ENCODE measurements at regions not wholly inside any gene's neighbourhood (a gene's known extent, or its start where the extent isn't known, plus 50 kb on each side); places are given as distances from the start of the nearest gene placed in this dataset.

DNA sequence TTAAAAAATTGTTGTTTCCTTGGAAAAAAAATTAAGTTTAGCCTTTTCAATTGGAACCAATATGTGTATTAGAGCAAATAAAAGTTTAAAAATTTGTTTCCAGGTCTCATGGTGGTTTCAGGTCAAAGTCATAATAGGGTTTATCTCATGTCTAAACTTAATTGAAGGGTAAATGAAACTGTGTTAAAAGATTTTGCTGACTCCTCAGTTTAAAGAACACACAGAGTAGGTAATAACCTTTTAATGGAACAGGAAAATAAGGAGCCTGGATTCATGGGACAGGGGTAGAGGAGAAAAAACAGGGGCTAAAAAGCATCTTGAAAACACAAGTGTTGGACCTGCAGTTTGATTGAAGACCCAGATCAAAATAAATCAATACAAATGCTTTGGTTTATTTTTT, 190.6 kb downstream of the MFSD1 start:
- H3K36me3 ChIP-seq (ENCODE audit: low read length), result no peaks in the 10 kb centered on the region
- no peaks in the 10 kb centered on the region for H3K79me2 ChIP-seq (ENCODE audit: insufficient read depth, low read length)
- H3K4me2 ChIP-seq (ENCODE audit: low read depth, low read length, poor library complexity, severe bottlenecking), result no peak overlapping the region
- no peak overlapping the region for H3K27ac ChIP-seq (ENCODE audit: low read depth, low read length)
- H3K9me2 ChIP-seq (replicated peaks; ENCODE audit: insufficient read depth, low read length), result no peaks in the 10 kb centered on the region
- no peak overlapping the region for H3K9ac ChIP-seq (ENCODE audit: low read length)
- no peaks in the 10 kb centered on the region for H3K9me3 ChIP-seq (ENCODE audit: insufficient read depth, low read length)
- H2AFZ ChIP-seq (ENCODE audit: low read depth, low read length, severe bottlenecking), result no peak overlapping the region
- no peaks in the 10 kb centered on the region for H4K20me1 ChIP-seq (ENCODE audit: low read depth, low read length)
- no peaks in the 10 kb centered on the region for H3F3A ChIP-seq (ENCODE audit: insufficient read depth)
- no peak overlapping the region for H3K4me3 ChIP-seq (ENCODE audit: insufficient read depth, low read length, poor library complexity, severe bottlenecking)
- H3K27me3 ChIP-seq (ENCODE audit: low read length), result no peaks in the 10 kb centered on the region
- TF ChIP-seq, protein P1, sequence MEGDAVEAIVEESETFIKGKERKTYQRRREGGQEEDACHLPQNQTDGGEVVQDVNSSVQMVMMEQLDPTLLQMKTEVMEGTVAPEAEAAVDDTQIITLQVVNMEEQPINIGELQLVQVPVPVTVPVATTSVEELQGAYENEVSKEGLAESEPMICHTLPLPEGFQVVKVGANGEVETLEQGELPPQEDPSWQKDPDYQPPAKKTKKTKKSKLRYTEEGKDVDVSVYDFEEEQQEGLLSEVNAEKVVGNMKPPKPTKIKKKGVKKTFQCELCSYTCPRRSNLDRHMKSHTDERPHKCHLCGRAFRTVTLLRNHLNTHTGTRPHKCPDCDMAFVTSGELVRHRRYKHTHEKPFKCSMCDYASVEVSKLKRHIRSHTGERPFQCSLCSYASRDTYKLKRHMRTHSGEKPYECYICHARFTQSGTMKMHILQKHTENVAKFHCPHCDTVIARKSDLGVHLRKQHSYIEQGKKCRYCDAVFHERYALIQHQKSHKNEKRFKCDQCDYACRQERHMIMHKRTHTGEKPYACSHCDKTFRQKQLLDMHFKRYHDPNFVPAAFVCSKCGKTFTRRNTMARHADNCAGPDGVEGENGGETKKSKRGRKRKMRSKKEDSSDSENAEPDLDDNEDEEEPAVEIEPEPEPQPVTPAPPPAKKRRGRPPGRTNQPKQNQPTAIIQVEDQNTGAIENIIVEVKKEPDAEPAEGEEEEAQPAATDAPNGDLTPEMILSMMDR (IDR thresholded peaks at IDR 0.05; ENCODE audit: insufficient read depth, low read length, poor library complexity, severe bottlenecking), result no peak
- TF ChIP-seq EZH2phosphoT487 (conservative IDR thresholded peaks at IDR 0.05; ENCODE audit: low read length), result no peak

DNA sequence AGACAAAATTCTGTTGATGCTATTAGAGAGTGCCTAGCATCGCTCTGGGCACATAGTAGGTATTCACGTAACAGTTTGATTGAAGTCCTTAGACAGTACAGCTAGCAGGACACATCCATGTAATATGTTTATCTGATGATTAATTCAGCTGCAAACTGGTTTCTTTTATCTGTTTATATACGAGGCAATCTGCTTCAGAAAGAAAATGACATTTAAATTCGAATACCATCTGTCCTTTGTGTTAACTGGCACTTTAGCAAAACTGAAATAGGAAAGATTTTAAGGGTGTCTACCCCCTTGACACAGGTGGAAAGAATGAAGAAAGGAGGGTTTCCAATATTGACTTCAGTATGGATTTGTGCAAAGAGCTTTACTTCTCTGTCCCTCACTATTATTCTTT, 192.5 kb downstream of the MFSD1 start:
- no peak overlapping the region for H3K4me3 ChIP-seq (ENCODE audit: insufficient read depth, low read length, poor library complexity, severe bottlenecking)
- no peak overlapping the region for H3K27ac ChIP-seq (ENCODE audit: low read depth, low read length)
- TF ChIP-seq, protein P1 (IDR thresholded peaks at IDR 0.05; ENCODE audit: insufficient read depth, low read length, poor library complexity, severe bottlenecking), result no peak
- TF ChIP-seq EZH2phosphoT487 (conservative IDR thresholded peaks at IDR 0.05; ENCODE audit: low read length), result no peak
- no peaks in the 10 kb centered on the region for H3K9me3 ChIP-seq (ENCODE audit: insufficient read depth, low read length)
- H3K79me2 ChIP-seq (ENCODE audit: insufficient read depth, low read length), result no peaks in the 10 kb centered on the region
- no peaks in the 10 kb centered on the region for H3K27me3 ChIP-seq (ENCODE audit: low read length)
- no peaks in the 10 kb centered on the region for H3K36me3 ChIP-seq (ENCODE audit: low read length)
- no peaks in the 10 kb centered on the region for H3F3A ChIP-seq (ENCODE audit: insufficient read depth)
- H4K20me1 ChIP-seq (ENCODE audit: low read depth, low read length), result no peaks in the 10 kb centered on the region
- no peaks in the 10 kb centered on the region for H3K9me2 ChIP-seq (replicated peaks; ENCODE audit: insufficient read depth, low read length)
- H3K4me2 ChIP-seq (ENCODE audit: low read depth, low read length, poor library complexity, severe bottlenecking), result no peak overlapping the region
- no peak overlapping the region for H2AFZ ChIP-seq (ENCODE audit: low read depth, low read length, severe bottlenecking)
- H3K9ac ChIP-seq (ENCODE audit: low read length), result no peak overlapping the region

DNA sequence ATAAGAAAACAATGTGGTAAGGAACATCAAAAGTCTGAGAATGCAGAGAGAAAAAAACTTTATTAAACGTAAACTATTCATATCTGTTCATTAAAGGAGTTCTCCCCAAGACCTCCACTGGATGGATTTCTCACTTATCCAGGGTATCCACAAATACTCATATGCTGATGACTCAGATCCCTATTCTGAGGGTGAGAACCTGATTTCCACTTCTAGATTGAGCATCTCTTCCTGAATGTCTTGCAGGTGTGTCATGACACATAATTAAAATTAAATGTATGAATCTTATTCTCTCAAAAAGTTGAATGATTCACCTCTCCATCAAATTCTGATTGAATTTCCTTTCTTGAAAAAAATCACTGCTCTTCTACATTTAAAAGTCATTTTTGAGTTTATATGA, 199.9 kb downstream of the MFSD1 start:
- H3K79me2 ChIP-seq (ENCODE audit: insufficient read depth, low read length), result no peaks in the 10 kb centered on the region
- no peaks in the 10 kb centered on the region for H3K9me2 ChIP-seq (replicated peaks; ENCODE audit: insufficient read depth, low read length)
- no peak overlapping the region for H3K4me3 ChIP-seq (ENCODE audit: insufficient read depth, low read length, poor library complexity, severe bottlenecking)
- no peaks in the 10 kb centered on the region for H4K20me1 ChIP-seq (ENCODE audit: low read depth, low read length)
- TF ChIP-seq, protein P1 (IDR thresholded peaks at IDR 0.05; ENCODE audit: insufficient read depth, low read length, poor library complexity, severe bottlenecking), result no peak
- no peak for TF ChIP-seq EZH2phosphoT487 (conservative IDR thresholded peaks at IDR 0.05; ENCODE audit: low read length)
- H3K4me2 ChIP-seq (ENCODE audit: low read depth, low read length, poor library complexity, severe bottlenecking), result no peak overlapping the region
- no peaks in the 10 kb centered on the region; the same call in 1 of the 2 replicates for H3K27me3 ChIP-seq (ENCODE audit: low read length)
- H3K27ac ChIP-seq (ENCODE audit: low read depth, low read length), result no peak overlapping the region
- H3K36me3 ChIP-seq (ENCODE audit: low read length), result no peaks in the 10 kb centered on the region
- H3K9me3 ChIP-seq (ENCODE audit: insufficient read depth, low read length), result no peaks in the 10 kb centered on the region
- no peak overlapping the region for H3K9ac ChIP-seq (ENCODE audit: low read length)
- H3F3A ChIP-seq (ENCODE audit: insufficient read depth), result no peaks in the 10 kb centered on the region
- no peak overlapping the region for H2AFZ ChIP-seq (ENCODE audit: low read depth, low read length, severe bottlenecking)

Measured in SU-DHL-6 (cell line).